Suprapubic skin (tissue), 4 donors: ENCODE measurements at regions not wholly inside any gene's neighbourhood (a gene's known extent, or its start where the extent isn't known, plus 50 kb on each side); places are given as distances from the start of the nearest gene placed in this dataset.
"Not testable (repeated sequence)": the region's sequence is repeated elsewhere in the genome, so short reads cannot be mapped to it uniquely, and the experiment has no call there.

Experiments
- DNase-seq, 2 donors: peaks; one replicate each; pipeline ENCODE4 v3.0.0-alpha.2; 2019; ENCODE audit warnings: low spot score in 2 of 2
- H3K27ac ChIP-seq: fragments of 200-600 bp; sonication (generic); one replicate; pipeline ENCODE4 v1.5.1; 2019
- H3K27me3 ChIP-seq: fragments of 200-600 bp; sonication (generic); one replicate; pipeline ENCODE4 v1.5.1; 2019
- H3K36me3 ChIP-seq: fragments of 200-600 bp; sonication (generic); one replicate; pipeline ENCODE4 v1.5.1; 2019
- H3K4me1 ChIP-seq: fragments of 200-600 bp; sonication (generic); one replicate; pipeline ENCODE4 v1.5.1; 2019
- H3K4me3 ChIP-seq: fragments of 200-600 bp; sonication (generic); one replicate; pipeline ENCODE4 v1.5.1; 2019; ENCODE audit warnings: mild to moderate bottlenecking
- H3K9me3 ChIP-seq: fragments of 200-600 bp; sonication (generic); one replicate; pipeline ENCODE4 v1.5.1; 2019
- CTCF ChIP-seq, 2 donors: fragments of 200-600 bp in 1 of 2; fragments of 450-650 bp in 1 of 2; sonication (generic) in 1 of 2; IDR thresholded peaks; one replicate each; pipeline ENCODE4 v1.5.1; 2016 to 2019; ENCODE audit warnings: antibody characterized with exemption in 2 of 2, mild to moderate bottlenecking in 1 of 2, moderate library complexity in 1 of 2
- EP300 ChIP-seq: sonication (generic); formaldehyde crosslinking; IDR thresholded peaks from one replicate; pipeline ENCODE4 v1.6.1; 2017; ENCODE audit warnings: antibody characterized with exemption
- POLR2A ChIP-seq, 2 donors: fragments of 450-650 bp; IDR thresholded peaks; one replicate each; pipeline ENCODE4 v1.6.1; 2017; ENCODE audit warnings: antibody characterized with exemption in 2 of 2, mild to moderate bottlenecking in 2 of 2, moderate library complexity in 2 of 2
- POLR2AphosphoS5 ChIP-seq, 3 donors: sonication (generic); formaldehyde crosslinking; IDR thresholded peaks; one replicate each; pipeline ENCODE4 v1.6.1; 2017; ENCODE audit warnings: antibody characterized with exemption in 3 of 3
- WGBS: methylation state at CpG from one replicate; pipeline ENCODE4 v1.1.5; 2018; 5-methylcytosine and 5-hydroxymethylcytosine counted together

- TF ChIP-seq POLR2A (IDR thresholded peaks at IDR 0.05) (no peak), EP300 (no peak), CTCF (IDR thresholded peaks at IDR 0.05) (no peak), POLR2AphosphoS5 (IDR thresholded peaks at IDR 0.05) (no peak)
- peak overlapping the region; percentile 55 for H3K27ac ChIP-seq
- H3K36me3 ChIP-seq: no peaks in the 10 kb centered on the region
- H3K9me3 ChIP-seq: no peaks in the 10 kb centered on the region
- H3K4me1 ChIP-seq: peaks cover 3% of the 10 kb centered on the region
- no peak overlapping the region for H3K4me3 ChIP-seq
- DNase-seq: no peak
- 76% methylated on average over 4 of the region's 4 CpGs for WGBS
- H3K27me3 ChIP-seq: no peaks in the 10 kb centered on the region
Observed at GRCh38 chr20:12575352-12576095, 433.2 kb upstream of the SPTLC3 start.

GRCh38 chr20:12577213-12577612, 431.6 kb upstream of the SPTLC3 start:
- H3K4me3 ChIP-seq: no peak overlapping the region
- WGBS: 63% methylated on average over 1 of the region's 1 CpG
- no peak overlapping the region for H3K27ac ChIP-seq
- no peaks in the 10 kb centered on the region for H3K27me3 ChIP-seq
- H3K36me3 ChIP-seq: no peaks in the 10 kb centered on the region
- H3K9me3 ChIP-seq: no peaks in the 10 kb centered on the region
- TF ChIP-seq POLR2A (IDR thresholded peaks at IDR 0.05): no peak
- TF ChIP-seq POLR2AphosphoS5 (IDR thresholded peaks at IDR 0.05): no peak
- TF ChIP-seq CTCF (IDR thresholded peaks at IDR 0.05): no peak
- TF ChIP-seq EP300: no peak
- DNase-seq: no peak
- peaks cover 3% of the 10 kb centered on the region for H3K4me1 ChIP-seq

- TF ChIP-seq CTCF (IDR thresholded peaks at IDR 0.05) (no peak), POLR2AphosphoS5 (IDR thresholded peaks at IDR 0.05) (no peak), EP300 (no peak), POLR2A (IDR thresholded peaks at IDR 0.05) (no peak)
- no peaks in the 10 kb centered on the region for H3K9me3 ChIP-seq
- WGBS: 49% methylated on average over 5 of the region's 5 CpGs
- no peaks in the 10 kb centered on the region for H3K27me3 ChIP-seq
- no peak for DNase-seq
- H3K4me3 ChIP-seq: no peak overlapping the region
- H3K36me3 ChIP-seq: no peaks in the 10 kb centered on the region
- no peaks in the 10 kb centered on the region for H3K4me1 ChIP-seq
- H3K27ac ChIP-seq: no peak overlapping the region
Observed at GRCh38 chr20:12581644-12582289, 427.0 kb upstream of the SPTLC3 start.

GRCh38 chr20:12582710-12583109, 426.1 kb upstream of the SPTLC3 start:
- 92% methylated on average over 14 of the region's 14 CpGs for WGBS
- not testable (repeated sequence) for H3K9me3 ChIP-seq, H3K27me3 ChIP-seq, H3K36me3 ChIP-seq, DNase-seq, H3K4me3 ChIP-seq, H3K27ac ChIP-seq, H3K4me1 ChIP-seq

GRCh38 chr20:12591949-12592470, 416.8 kb upstream of the SPTLC3 start:
- H3K4me1 ChIP-seq: no peaks in the 10 kb centered on the region
- 18% methylated on average over 1 of the region's 1 CpG for WGBS
- DNase-seq: no peak
- H3K27me3 ChIP-seq: no peaks in the 10 kb centered on the region
- TF ChIP-seq EP300 (no peak), POLR2AphosphoS5 (IDR thresholded peaks at IDR 0.05) (no peak), POLR2A (IDR thresholded peaks at IDR 0.05) (no peak)
- H3K4me3 ChIP-seq: no peak overlapping the region
- no peaks in the 10 kb centered on the region for H3K36me3 ChIP-seq
- no peak overlapping the region for H3K27ac ChIP-seq
- H3K9me3 ChIP-seq: no peaks in the 10 kb centered on the region

- WGBS: 57% methylated on average over 4 of the region's 4 CpGs
- Histone ChIP-seq H3K9me3 (no peaks in the 10 kb centered on the region), H3K4me3 (no peak overlapping the region), H3K27ac (no peak overlapping the region), H3K27me3 (no peaks in the 10 kb centered on the region), H3K4me1 (no peaks in the 10 kb centered on the region), H3K36me3 (no peaks in the 10 kb centered on the region)
- no peak for TF ChIP-seq POLR2A (IDR thresholded peaks at IDR 0.05)
- no peak for TF ChIP-seq EP300
- no peak for TF ChIP-seq CTCF (IDR thresholded peaks at IDR 0.05)
- TF ChIP-seq POLR2AphosphoS5 (IDR thresholded peaks at IDR 0.05): no peak
- DNase-seq: no peak
Observed at GRCh38 chr20:12592756-12593155, 416.0 kb upstream of the SPTLC3 start.
